Kidney epithelial cell (primary cell): ENCODE measurements at regions not wholly inside any gene's neighbourhood (a gene's known extent, or its start where the extent isn't known, plus 50 kb on each side); places are given as distances from the start of the nearest gene placed in this dataset.
A peak's percentile ranks its signal among the peaks of the same experiment; 100 is the strongest.

ENCODE experiments used
- DNase-seq: peaks from one replicate; pipeline ENCODE4 v3.0.0-alpha.2; 2010; ENCODE audit warnings: low read depth
- H3K27me3 ChIP-seq: 2 replicates; pipeline ENCODE4 v1.6.0; 2011; ENCODE audit warnings: low read length; ENCODE audit not compliant: control insufficient read depth, insufficient read depth
- H3K36me3 ChIP-seq: 2 replicates; pipeline ENCODE4 v1.5.1; 2011; ENCODE audit warnings: low read length; ENCODE audit not compliant: control insufficient read depth, insufficient read depth
- H3K4me3 ChIP-seq: 2 replicates; pipeline ENCODE4 v1.5.1; 2011; ENCODE audit warnings: low read depth, mild to moderate bottlenecking, control low read depth, low read length
- TF ChIP-seq, protein P1 (sequence below): IDR thresholded peaks from 2 replicates; pipeline ENCODE4 v1.5.1; 2011; ENCODE audit warnings: mild to moderate bottlenecking, moderate library complexity, low read length, control low read depth, inconsistent platforms; ENCODE audit not compliant: insufficient read depth, poor library complexity, severe bottlenecking

GRCh38 chr4:132642016-132642817 lies 506.9 kb upstream of the PCDH10 start:
- TF ChIP-seq, protein P1, sequence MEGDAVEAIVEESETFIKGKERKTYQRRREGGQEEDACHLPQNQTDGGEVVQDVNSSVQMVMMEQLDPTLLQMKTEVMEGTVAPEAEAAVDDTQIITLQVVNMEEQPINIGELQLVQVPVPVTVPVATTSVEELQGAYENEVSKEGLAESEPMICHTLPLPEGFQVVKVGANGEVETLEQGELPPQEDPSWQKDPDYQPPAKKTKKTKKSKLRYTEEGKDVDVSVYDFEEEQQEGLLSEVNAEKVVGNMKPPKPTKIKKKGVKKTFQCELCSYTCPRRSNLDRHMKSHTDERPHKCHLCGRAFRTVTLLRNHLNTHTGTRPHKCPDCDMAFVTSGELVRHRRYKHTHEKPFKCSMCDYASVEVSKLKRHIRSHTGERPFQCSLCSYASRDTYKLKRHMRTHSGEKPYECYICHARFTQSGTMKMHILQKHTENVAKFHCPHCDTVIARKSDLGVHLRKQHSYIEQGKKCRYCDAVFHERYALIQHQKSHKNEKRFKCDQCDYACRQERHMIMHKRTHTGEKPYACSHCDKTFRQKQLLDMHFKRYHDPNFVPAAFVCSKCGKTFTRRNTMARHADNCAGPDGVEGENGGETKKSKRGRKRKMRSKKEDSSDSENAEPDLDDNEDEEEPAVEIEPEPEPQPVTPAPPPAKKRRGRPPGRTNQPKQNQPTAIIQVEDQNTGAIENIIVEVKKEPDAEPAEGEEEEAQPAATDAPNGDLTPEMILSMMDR, result peak; percentile 85
- no peak for DNase-seq
- H3K27me3 ChIP-seq, result no peaks in the 10 kb centered on the region
- H3K36me3 ChIP-seq, result no peaks in the 10 kb centered on the region
- no peak overlapping the region for H3K4me3 ChIP-seq

GRCh38 chr4:132646186-132646585 lies 502.9 kb upstream of the PCDH10 start:
- TF ChIP-seq, protein P1, result no peak
- Histone ChIP-seq H3K4me3 (no peak overlapping the region), H3K27me3 (no peaks in the 10 kb centered on the region), H3K36me3 (no peaks in the 10 kb centered on the region)
- DNase-seq, result no peak

- DNase-seq, result no peak
- Histone ChIP-seq H3K36me3 (no peaks in the 10 kb centered on the region), H3K27me3 (no peaks in the 10 kb centered on the region), H3K4me3 (no peak overlapping the region)
- TF ChIP-seq, protein P1, result no peak
Observed at GRCh38 chr4:132651196-132651595, 497.9 kb upstream of the PCDH10 start.

- H3K27me3 ChIP-seq, result no peaks in the 10 kb centered on the region
- DNase-seq, result no peak
- TF ChIP-seq, protein P1, result no peak
- no peak overlapping the region for H3K4me3 ChIP-seq
- H3K36me3 ChIP-seq, result no peaks in the 10 kb centered on the region
Observed at GRCh38 chr4:132660181-132660580, 488.9 kb upstream of the PCDH10 start.

GRCh38 chr4:132662456-132662855 lies 486.6 kb upstream of the PCDH10 start:
- no peaks in the 10 kb centered on the region for H3K27me3 ChIP-seq
- no peaks in the 10 kb centered on the region for H3K36me3 ChIP-seq
- TF ChIP-seq, protein P1, result no peak
- DNase-seq, result no peak
- H3K4me3 ChIP-seq, result no peak overlapping the region

DNA sequence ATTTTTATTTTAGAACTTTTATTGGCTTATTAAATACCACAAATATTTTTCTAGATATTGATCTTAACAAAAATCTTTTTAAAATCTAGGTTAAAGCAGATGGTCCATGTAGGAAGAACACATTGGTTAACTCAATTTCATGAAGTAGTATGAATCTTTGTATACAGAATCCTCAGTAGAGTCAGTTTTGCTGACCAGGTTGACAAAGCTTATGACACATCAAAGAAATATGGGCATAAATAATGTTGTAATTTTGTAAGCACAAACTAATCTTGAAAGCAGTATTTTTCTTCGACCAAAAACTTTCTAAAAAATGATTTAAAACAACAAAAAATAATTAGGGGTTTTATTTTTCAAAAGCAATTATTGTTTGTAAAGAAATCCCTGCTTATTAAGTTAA lies 479.3 kb upstream of the PCDH10 start:
- no peak for DNase-seq
- TF ChIP-seq, protein P1, result no peak
- no peak overlapping the region for H3K4me3 ChIP-seq
- no peaks in the 10 kb centered on the region for H3K27me3 ChIP-seq
- no peaks in the 10 kb centered on the region for H3K36me3 ChIP-seq
